ENCODE measurements at regions not wholly inside any gene's neighbourhood (a gene's known extent, or its start where the extent isn't known, plus 50 kb on each side); places are given as distances from the start of the nearest gene placed in this dataset.
"Not testable (repeated sequence)": the region's sequence is repeated elsewhere in the genome, so short reads cannot be mapped to it uniquely, and the experiment has no call there.

GRCh38 chr3:89783341-89783927 is 676.0 kb downstream of the EPHA3 start:
- DNase-seq, result no peak

- no peak for DNase-seq
Observed at GRCh38 chr3:89787485-89787884, 680.1 kb downstream of the EPHA3 start.

GRCh38 chr3:89787979-89788378 is 680.6 kb downstream of the EPHA3 start:
- no peak for DNase-seq

GRCh38 chr3:89795506-89795905 is 688.1 kb downstream of the EPHA3 start:
- no peak for DNase-seq

- no peak for DNase-seq
Observed at GRCh38 chr3:89802881-89803280, 695.5 kb downstream of the EPHA3 start.

- DNase-seq, result no peak
Observed at GRCh38 chr3:89803711-89804110, 696.3 kb downstream of the EPHA3 start.

GRCh38 chr3:89806166-89806565 is 698.7 kb downstream of the EPHA3 start:
- no peak for DNase-seq

- DNase-seq, result no peak
Observed at GRCh38 chr3:89808680-89809197, 701.3 kb downstream of the EPHA3 start.

- DNase-seq, result no peak
Observed at GRCh38 chr3:89813500-89813899, 706.1 kb downstream of the EPHA3 start.

GRCh38 chr3:89841041-89841440 is 733.6 kb downstream of the EPHA3 start:
- no peak for DNase-seq

GRCh38 chr3:89845053-89845452 is 737.6 kb downstream of the EPHA3 start:
- no peak for DNase-seq

- no peak for DNase-seq
Observed at GRCh38 chr3:89847955-89848354, 740.5 kb downstream of the EPHA3 start.

- peak; percentile 75 for DNase-seq
Observed at GRCh38 chr3:89851974-89852621, 744.7 kb downstream of the EPHA3 start.

GRCh38 chr3:89859757-89860156 is 752.3 kb downstream of the EPHA3 start:
- DNase-seq, result peak; percentile 91

GRCh38 chr3:89867286-89867685 is 759.9 kb downstream of the EPHA3 start:
- no peak for DNase-seq

GRCh38 chr3:89876116-89876515 is 768.7 kb downstream of the EPHA3 start:
- no peak for DNase-seq

- no peak for DNase-seq
Observed at GRCh38 chr3:89877230-89877629, 769.8 kb downstream of the EPHA3 start.

- DNase-seq, result no peak
Observed at GRCh38 chr3:89889386-89889785, 782.0 kb downstream of the EPHA3 start.

- peak; percentile 39 for DNase-seq
Observed at GRCh38 chr3:89908711-89909213, 801.3 kb downstream of the EPHA3 start.

- no peak for DNase-seq
Observed at GRCh38 chr3:89912031-89912430, 804.6 kb downstream of the EPHA3 start.

GRCh38 chr3:89923921-89924610 is 816.6 kb downstream of the EPHA3 start:
- DNase-seq, result no peak

GRCh38 chr3:89925976-89926375 is 818.6 kb downstream of the EPHA3 start:
- no peak for DNase-seq

- DNase-seq, result no peak
Observed at GRCh38 chr3:89932882-89933281, 825.5 kb downstream of the EPHA3 start.

- not testable (repeated sequence) for DNase-seq
Observed at GRCh38 chr3:89944461-89944860, 837.0 kb downstream of the EPHA3 start.
